ENCODE measurements at regions not wholly inside any gene's neighbourhood (a gene's known extent, or its start where the extent isn't known, plus 50 kb on each side); places are given as distances from the start of the nearest gene placed in this dataset.

DNA sequence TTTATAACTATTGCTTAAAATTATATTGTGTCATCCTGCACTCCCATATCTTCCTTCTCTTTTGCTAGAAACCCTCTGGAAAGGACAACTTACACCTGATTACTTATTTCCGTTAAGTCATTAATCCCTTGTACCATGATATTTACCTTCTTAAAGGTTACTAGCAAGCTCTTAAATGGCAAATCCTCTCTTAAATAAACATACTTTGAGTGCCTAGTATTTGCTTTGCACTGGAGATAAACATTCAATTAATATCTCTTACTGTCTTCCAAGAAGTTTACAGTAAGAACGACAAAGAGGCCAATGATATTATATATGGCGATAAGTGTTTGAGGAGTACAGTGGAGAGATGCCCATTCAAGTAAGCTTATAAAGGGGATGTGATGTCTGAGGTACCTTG is 278.3 kb downstream of the HGF start:
- Mint-ChIP-seq H3K4me3 (no peak overlapping the region), H3K27ac (no peak overlapping the region), H3K4me1 (no peaks in the 10 kb centered on the region), H3K27me3 (no peaks in the 10 kb centered on the region), H3K9me3 (ENCODE audit: insufficient read depth) (no peaks in the 10 kb centered on the region)
- intact Hi-C loops (cut with micrococcal nuclease) = no loop called here
- H3K27ac ChIP-seq (ENCODE audit: low read length in 2 of 2) = no peak overlapping the region
- no peak overlapping the region for H3K9ac ChIP-seq (ENCODE audit: low read length)
- no peak overlapping the region for H3K4me3 ChIP-seq (ENCODE audit: control extremely low read depth in 1 of 5, extremely low read depth in 1 of 5, insufficient read depth in 1 of 5, low read depth in 2 of 5, low read length in 4 of 5)
- no peaks in the 10 kb centered on the region for H3K9me3 ChIP-seq (ENCODE audit: control extremely low read depth in 1 of 3, control insufficient read depth in 2 of 3, insufficient read depth in 1 of 3, low read length in 2 of 3)
- no peak for DNase-seq
- H3K79me2 ChIP-seq (ENCODE audit: control insufficient read depth, insufficient read depth, low read length) = no peaks in the 10 kb centered on the region
- ATAC-seq (ENCODE audit: low read depth) = no peak
- H2AFZ ChIP-seq (ENCODE audit: insufficient read depth, low read depth, low read length, poor library complexity, severe bottlenecking) = no peak overlapping the region
- POLR2A ChIA-PET = no interaction called here
- no peaks in the 10 kb centered on the region for H3K4me1 ChIP-seq (ENCODE audit: control insufficient read depth in 2 of 2, insufficient read depth in 2 of 2, low read length in 2 of 2)
- no peak for TF ChIP-seq EZH2 (IDR thresholded peaks at IDR 0.05; ENCODE audit: borderline replicate concordance, insufficient read depth, low read depth, low read length, poor library complexity, severe bottlenecking)
- TF ChIP-seq, protein P1, sequence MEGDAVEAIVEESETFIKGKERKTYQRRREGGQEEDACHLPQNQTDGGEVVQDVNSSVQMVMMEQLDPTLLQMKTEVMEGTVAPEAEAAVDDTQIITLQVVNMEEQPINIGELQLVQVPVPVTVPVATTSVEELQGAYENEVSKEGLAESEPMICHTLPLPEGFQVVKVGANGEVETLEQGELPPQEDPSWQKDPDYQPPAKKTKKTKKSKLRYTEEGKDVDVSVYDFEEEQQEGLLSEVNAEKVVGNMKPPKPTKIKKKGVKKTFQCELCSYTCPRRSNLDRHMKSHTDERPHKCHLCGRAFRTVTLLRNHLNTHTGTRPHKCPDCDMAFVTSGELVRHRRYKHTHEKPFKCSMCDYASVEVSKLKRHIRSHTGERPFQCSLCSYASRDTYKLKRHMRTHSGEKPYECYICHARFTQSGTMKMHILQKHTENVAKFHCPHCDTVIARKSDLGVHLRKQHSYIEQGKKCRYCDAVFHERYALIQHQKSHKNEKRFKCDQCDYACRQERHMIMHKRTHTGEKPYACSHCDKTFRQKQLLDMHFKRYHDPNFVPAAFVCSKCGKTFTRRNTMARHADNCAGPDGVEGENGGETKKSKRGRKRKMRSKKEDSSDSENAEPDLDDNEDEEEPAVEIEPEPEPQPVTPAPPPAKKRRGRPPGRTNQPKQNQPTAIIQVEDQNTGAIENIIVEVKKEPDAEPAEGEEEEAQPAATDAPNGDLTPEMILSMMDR (IDR thresholded peaks at IDR 0.05) = no peak
- CTCF ChIA-PET = interaction anchor here (1.0 kb wide), 1 partner anchor 9 kb away, joined by 5 read pairs; no protein-coding TSS in a partner anchor
- no peak overlapping the region for H3K4me2 ChIP-seq (replicated peaks; ENCODE audit: low read depth, low read length, poor library complexity, severe bottlenecking)
- WGBS (ENCODE audit: insufficient coverage) = no CpG with 5 or more reads among the region's 3 CpGs
- no peaks in the 10 kb centered on the region for H3K36me3 ChIP-seq (replicated peaks in 1 of 2; ENCODE audit: control extremely low read depth in 1 of 2, control insufficient read depth in 1 of 2, extremely low read depth in 1 of 2, insufficient read depth in 2 of 2, low read length in 1 of 2)
- H3K27me3 ChIP-seq (replicated peaks in 1 of 4; ENCODE audit: control extremely low read depth in 1 of 4, control insufficient read depth in 3 of 4, insufficient read depth in 4 of 4, low read length in 3 of 4) = no peaks in the 10 kb centered on the region
- H4K20me1 ChIP-seq (ENCODE audit: control insufficient read depth, insufficient read depth, low read length, poor library complexity, severe bottlenecking) = no peaks in the 10 kb centered on the region

DNA sequence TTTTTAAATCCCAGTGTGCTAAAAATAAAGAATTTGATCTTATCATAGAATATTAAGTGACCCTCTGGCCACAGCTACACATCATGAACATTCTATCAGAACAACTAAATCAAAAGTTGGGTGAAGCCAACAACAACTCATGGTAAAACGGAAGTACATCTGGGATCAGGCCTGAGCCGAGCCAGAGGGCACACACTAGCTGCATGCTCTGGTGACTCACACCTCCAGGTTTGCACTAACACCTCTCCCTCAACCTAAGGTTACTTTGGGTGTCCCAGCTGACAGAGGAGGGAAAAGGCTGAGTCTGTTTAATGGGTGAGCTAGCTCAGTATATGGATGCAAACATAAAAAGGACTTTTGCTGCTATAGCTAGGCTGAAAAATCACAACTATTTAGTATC is 281.6 kb downstream of the HGF start:
- no peaks in the 10 kb centered on the region for H3K27me3 ChIP-seq (replicated peaks in 1 of 4; ENCODE audit: control extremely low read depth in 1 of 4, control insufficient read depth in 3 of 4, insufficient read depth in 4 of 4, low read length in 3 of 4)
- no peak overlapping the region for H3K4me2 ChIP-seq (replicated peaks; ENCODE audit: low read depth, low read length, poor library complexity, severe bottlenecking)
- WGBS (ENCODE audit: insufficient coverage) = 100% methylated on average over 1 of the region's 2 CpGs
- Mint-ChIP-seq H3K4me1 (no peaks in the 10 kb centered on the region), H3K4me3 (no peak overlapping the region), H3K27ac (no peak overlapping the region), H3K9me3 (ENCODE audit: insufficient read depth) (no peaks in the 10 kb centered on the region), H3K27me3 (no peaks in the 10 kb centered on the region)
- no peak overlapping the region for H3K4me3 ChIP-seq (ENCODE audit: control extremely low read depth in 1 of 5, extremely low read depth in 1 of 5, insufficient read depth in 1 of 5, low read depth in 2 of 5, low read length in 4 of 5)
- no peaks in the 10 kb centered on the region for H4K20me1 ChIP-seq (ENCODE audit: control insufficient read depth, insufficient read depth, low read length, poor library complexity, severe bottlenecking)
- H2AFZ ChIP-seq (ENCODE audit: insufficient read depth, low read depth, low read length, poor library complexity, severe bottlenecking) = no peak overlapping the region
- no peak for TF ChIP-seq EZH2 (IDR thresholded peaks at IDR 0.05; ENCODE audit: borderline replicate concordance, insufficient read depth, low read depth, low read length, poor library complexity, severe bottlenecking)
- TF ChIP-seq, protein P1 (IDR thresholded peaks at IDR 0.05) = no peak
- H3K9me3 ChIP-seq (ENCODE audit: control extremely low read depth in 1 of 3, control insufficient read depth in 2 of 3, insufficient read depth in 1 of 3, low read length in 2 of 3) = no peaks in the 10 kb centered on the region
- DNase-seq (no peak), ATAC-seq (ENCODE audit: low read depth) (no peak)
- H3K27ac ChIP-seq (ENCODE audit: low read length in 2 of 2) = no peak overlapping the region
- H3K36me3 ChIP-seq (replicated peaks in 1 of 2; ENCODE audit: control extremely low read depth in 1 of 2, control insufficient read depth in 1 of 2, extremely low read depth in 1 of 2, insufficient read depth in 2 of 2, low read length in 1 of 2) = no peaks in the 10 kb centered on the region
- no peaks in the 10 kb centered on the region for H3K79me2 ChIP-seq (ENCODE audit: control insufficient read depth, insufficient read depth, low read length)
- intact Hi-C loops (cut with micrococcal nuclease) = no loop called here
- POLR2A ChIA-PET = no interaction called here
- H3K9ac ChIP-seq (ENCODE audit: low read length) = no peak overlapping the region
- CTCF ChIA-PET = no interaction called here
- H3K4me1 ChIP-seq (ENCODE audit: control insufficient read depth in 2 of 2, insufficient read depth in 2 of 2, low read length in 2 of 2) = no peaks in the 10 kb centered on the region

All from B cell (primary cell).